GM23338 (cell line): ENCODE measurements at regions not wholly inside any gene's neighbourhood (a gene's known extent, or its start where the extent isn't known, plus 50 kb on each side); places are given as distances from the start of the nearest gene placed in this dataset.

Experiments
- ATAC-seq: fragments of 200-7000 bp; cut with Tn5 transposase; 3 replicates; pipeline ENCODE4 v1.9.1; 2020
- DNase-seq: peaks from one replicate; pipeline ENCODE4 v3.0.0-alpha.2; 2015; ENCODE audit warnings: low spot score
- H2AFZ ChIP-seq: fragments of 200-600 bp; sonication (generic); 2 replicates; pipeline ENCODE4 v1.8.0; 2016; ENCODE audit warnings: antibody characterized with exemption, mild to moderate bottlenecking, moderate library complexity
- H3F3A ChIP-seq: fragments of 200-600 bp; sonication (generic); replicated peaks from 2 replicates; pipeline ENCODE4 v1.8.0; 2017; ENCODE audit warnings: antibody characterized with exemption, mixed run types, low read depth
- H3K27ac ChIP-seq: fragments of 200-600 bp; sonication (generic); 2 replicates; pipeline ENCODE4 v1.6.1; 2016; ENCODE audit warnings: low read depth
- H3K27me3 ChIP-seq: fragments of 200-600 bp; sonication (generic); 2 replicates; pipeline ENCODE4 v1.8.0; 2016; ENCODE audit warnings: mild to moderate bottlenecking, mixed run types, moderate library complexity; ENCODE audit not compliant: insufficient read depth
- H3K36me3 ChIP-seq: fragments of 200-600 bp; sonication (generic); 2 replicates; pipeline ENCODE4 v1.8.0; 2016; ENCODE audit warnings: mild to moderate bottlenecking; ENCODE audit not compliant: insufficient read depth
- H3K4me1 ChIP-seq: fragments of 200-600 bp; sonication (generic); 2 replicates; pipeline ENCODE4 v1.8.0; 2016; ENCODE audit warnings: mild to moderate bottlenecking, moderate library complexity; ENCODE audit not compliant: insufficient read depth
- H3K4me2 ChIP-seq: fragments of 200-600 bp; sonication (generic); 2 replicates; pipeline ENCODE4 v1.7.1; 2017; ENCODE audit warnings: mixed run types
- H3K4me3 ChIP-seq: fragments of 200-600 bp; sonication (generic); 2 replicates; pipeline ENCODE4 v1.6.1; 2016; ENCODE audit warnings: mixed run types
- H3K79me2 ChIP-seq: fragments of 200-600 bp; sonication (generic); replicated peaks from 2 replicates; pipeline ENCODE4 v1.8.0; 2017; ENCODE audit warnings: mild to moderate bottlenecking; ENCODE audit not compliant: insufficient read depth
- H3K9me2 ChIP-seq: fragments of 200-600 bp; sonication (generic); 2 replicates; pipeline ENCODE4 v1.8.0; 2017; ENCODE audit not compliant: insufficient read depth
- H4K20me1 ChIP-seq: fragments of 200-600 bp; sonication (generic); replicated peaks from 2 replicates; pipeline ENCODE4 v1.8.0; 2017; ENCODE audit warnings: mild to moderate bottlenecking; ENCODE audit not compliant: insufficient read depth
- H3K27ac Mint-ChIP-seq: 2 replicates; pipeline ENCODE4 v1.8.0; 2020; ENCODE audit warnings: inconsistent platforms, mild to moderate bottlenecking, moderate library complexity, mixed read lengths
- H3K27me3 Mint-ChIP-seq: 3 replicates; pipeline ENCODE4 v1.8.0; 2022; ENCODE audit warnings: low read depth, mild to moderate bottlenecking, moderate library complexity, mixed read lengths, inconsistent platforms; ENCODE audit not compliant: insufficient read depth, poor library complexity
- H3K36me3 Mint-ChIP-seq: 3 replicates; pipeline ENCODE4 v1.8.0; 2021; ENCODE audit warnings: low read depth, mild to moderate bottlenecking, inconsistent platforms, moderate library complexity, mixed read lengths
- H3K4me1 Mint-ChIP-seq: 3 replicates; pipeline ENCODE4 v1.8.0; 2020; ENCODE audit warnings: mild to moderate bottlenecking, inconsistent platforms, mixed read lengths
- H3K4me3 Mint-ChIP-seq: 3 replicates; pipeline ENCODE4 v1.8.0; 2021; ENCODE audit warnings: moderate library complexity, mild to moderate bottlenecking, inconsistent platforms, mixed read lengths
- H3K9me3 Mint-ChIP-seq: 3 replicates; pipeline ENCODE4 v1.8.0; 2020; ENCODE audit warnings: moderate library complexity, mild to moderate bottlenecking, inconsistent platforms, mixed read lengths
- CREB1 ChIP-seq: fragments of 250-450 bp; sonication (Bioruptor Pico); IDR thresholded peaks from 2 replicates; pipeline ENCODE4 v1.5.0; 2020; ENCODE audit warnings: low read depth, mild to moderate bottlenecking, moderate library complexity
- CTCF ChIP-seq, 2 experiments: fragments of 200-600 bp in 1 of 2; sonication (generic) in 1 of 2; conservative IDR thresholded peaks; 2 replicates each; pipeline versions ENCODE4 v1.5.1 to v1.6.1; 2016 to 2017; ENCODE audit warnings: antibody characterized with exemption in 2 of 2, low read depth in 2 of 2, mild to moderate bottlenecking in 2 of 2, moderate library complexity in 1 of 2
- EZH2 ChIP-seq: fragments of 200-600 bp; sonication (generic); IDR thresholded peaks from one replicate; pipeline ENCODE4 v1.8.0; 2017; ENCODE audit warnings: antibody characterized with exemption, mild to moderate bottlenecking, low read depth; ENCODE audit not compliant: unreplicated experiment
- EZH2phosphoT487 ChIP-seq: fragments of 200-600 bp; sonication (generic); IDR thresholded peaks from one replicate; pipeline ENCODE4 v1.8.1; 2018; ENCODE audit warnings: antibody characterized with exemption; ENCODE audit not compliant: unreplicated experiment
- JUNB ChIP-seq: IDR thresholded peaks from one replicate; pipeline ENCODE4 v1.6.1; 2016; ENCODE audit warnings: antibody characterized with exemption; ENCODE audit not compliant: unreplicated experiment
- NANOG ChIP-seq: IDR thresholded peaks from 2 replicates; pipeline ENCODE4 v1.6.1; 2016; ENCODE audit warnings: antibody characterized with exemption, borderline replicate concordance
- POLR2AphosphoS5 ChIP-seq: IDR thresholded peaks from 2 replicates; pipeline ENCODE4 v1.6.1; 2016; ENCODE audit warnings: antibody characterized with exemption, low read depth
- STAT1 ChIP-seq: IDR thresholded peaks from one replicate; pipeline ENCODE4 v1.6.1; 2016; ENCODE audit warnings: antibody characterized with exemption; ENCODE audit not compliant: unreplicated experiment
- ZNF114 ChIP-seq: fragments of 250-450 bp; sonication (Bioruptor Pico); IDR thresholded peaks from 2 replicates; pipeline ENCODE4 v1.5.0; 2020; ENCODE audit warnings: mild to moderate bottlenecking, moderate library complexity
- ZNF331 ChIP-seq: fragments of 250-450 bp; sonication (Bioruptor Pico); IDR thresholded peaks from 2 replicates; pipeline ENCODE4 v1.5.0; 2020; ENCODE audit warnings: low read depth, mild to moderate bottlenecking, moderate library complexity
- ZNF462 ChIP-seq: fragments of 250-450 bp; sonication (Bioruptor Pico); IDR thresholded peaks from 2 replicates; pipeline ENCODE4 v1.5.0; 2020; ENCODE audit warnings: mild to moderate bottlenecking, moderate library complexity
- TF ChIP-seq, protein P1 (sequence below): IDR thresholded peaks from one replicate; pipeline ENCODE4 v1.6.1; 2018; ENCODE audit warnings: antibody characterized with exemption; ENCODE audit not compliant: unreplicated experiment

- H3K27ac ChIP-seq, result no peak overlapping the region
- DNase-seq (no peak), ATAC-seq (no peak)
- H3K4me3 ChIP-seq, result no peak overlapping the region
- H3K4me3 Mint-ChIP-seq, result no peak overlapping the region
- no peaks in the 10 kb centered on the region for H3F3A ChIP-seq
- H3K27me3 Mint-ChIP-seq, result no peaks in the 10 kb centered on the region
- no peaks in the 10 kb centered on the region for H3K36me3 Mint-ChIP-seq
- no peaks in the 10 kb centered on the region for H3K36me3 ChIP-seq
- H3K9me2 ChIP-seq, result no peaks in the 10 kb centered on the region
- TF ChIP-seq NANOG, result no peak
- no peak for TF ChIP-seq EZH2
- no peak for TF ChIP-seq CREB1 (CRISPR knock-in tag)
- TF ChIP-seq, protein P1, sequence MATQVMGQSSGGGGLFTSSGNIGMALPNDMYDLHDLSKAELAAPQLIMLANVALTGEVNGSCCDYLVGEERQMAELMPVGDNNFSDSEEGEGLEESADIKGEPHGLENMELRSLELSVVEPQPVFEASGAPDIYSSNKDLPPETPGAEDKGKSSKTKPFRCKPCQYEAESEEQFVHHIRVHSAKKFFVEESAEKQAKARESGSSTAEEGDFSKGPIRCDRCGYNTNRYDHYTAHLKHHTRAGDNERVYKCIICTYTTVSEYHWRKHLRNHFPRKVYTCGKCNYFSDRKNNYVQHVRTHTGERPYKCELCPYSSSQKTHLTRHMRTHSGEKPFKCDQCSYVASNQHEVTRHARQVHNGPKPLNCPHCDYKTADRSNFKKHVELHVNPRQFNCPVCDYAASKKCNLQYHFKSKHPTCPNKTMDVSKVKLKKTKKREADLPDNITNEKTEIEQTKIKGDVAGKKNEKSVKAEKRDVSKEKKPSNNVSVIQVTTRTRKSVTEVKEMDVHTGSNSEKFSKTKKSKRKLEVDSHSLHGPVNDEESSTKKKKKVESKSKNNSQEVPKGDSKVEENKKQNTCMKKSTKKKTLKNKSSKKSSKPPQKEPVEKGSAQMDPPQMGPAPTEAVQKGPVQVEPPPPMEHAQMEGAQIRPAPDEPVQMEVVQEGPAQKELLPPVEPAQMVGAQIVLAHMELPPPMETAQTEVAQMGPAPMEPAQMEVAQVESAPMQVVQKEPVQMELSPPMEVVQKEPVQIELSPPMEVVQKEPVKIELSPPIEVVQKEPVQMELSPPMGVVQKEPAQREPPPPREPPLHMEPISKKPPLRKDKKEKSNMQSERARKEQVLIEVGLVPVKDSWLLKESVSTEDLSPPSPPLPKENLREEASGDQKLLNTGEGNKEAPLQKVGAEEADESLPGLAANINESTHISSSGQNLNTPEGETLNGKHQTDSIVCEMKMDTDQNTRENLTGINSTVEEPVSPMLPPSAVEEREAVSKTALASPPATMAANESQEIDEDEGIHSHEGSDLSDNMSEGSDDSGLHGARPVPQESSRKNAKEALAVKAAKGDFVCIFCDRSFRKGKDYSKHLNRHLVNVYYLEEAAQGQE, result no peak
- no peak for TF ChIP-seq JUNB
- TF ChIP-seq STAT1, result no peak
- no peak for TF ChIP-seq ZNF114 (CRISPR knock-in tag)
- H2AFZ ChIP-seq, result no peak overlapping the region
- H3K79me2 ChIP-seq, result no peaks in the 10 kb centered on the region
- H3K4me1 Mint-ChIP-seq, result peaks cover 22% of the 10 kb centered on the region
- no peaks in the 10 kb centered on the region for H3K27me3 ChIP-seq
- H4K20me1 ChIP-seq, result no peaks in the 10 kb centered on the region
- peaks cover 12% of the 10 kb centered on the region for H3K4me1 ChIP-seq
- H3K4me2 ChIP-seq, result no peak overlapping the region
- no peaks in the 10 kb centered on the region for H3K9me3 Mint-ChIP-seq
- no peak overlapping the region for H3K27ac Mint-ChIP-seq
These were observed 415.2 kb downstream of the VRK1 start for GRCh38 chr14:97212399-97212798.

GRCh38 chr14:97213720-97214119, 416.5 kb downstream of the VRK1 start:
- peaks cover 29% of the 10 kb centered on the region for H3K4me1 Mint-ChIP-seq
- Histone ChIP-seq H3K4me2 (no peak overlapping the region), H3K27ac (no peak overlapping the region), H3F3A (no peaks in the 10 kb centered on the region), H3K4me1 (peaks cover 17% of the 10 kb centered on the region), H4K20me1 (no peaks in the 10 kb centered on the region), H2AFZ (no peak overlapping the region), H3K9me2 (no peaks in the 10 kb centered on the region), H3K4me3 (no peak overlapping the region), H3K27me3 (no peaks in the 10 kb centered on the region), H3K79me2 (no peaks in the 10 kb centered on the region), H3K36me3 (no peaks in the 10 kb centered on the region)
- no peak for ATAC-seq
- no peak overlapping the region for H3K4me3 Mint-ChIP-seq
- no peaks in the 10 kb centered on the region for H3K36me3 Mint-ChIP-seq
- DNase-seq, result no peak
- H3K27me3 Mint-ChIP-seq, result peaks cover 4% of the 10 kb centered on the region
- no peak overlapping the region for H3K27ac Mint-ChIP-seq
- H3K9me3 Mint-ChIP-seq, result no peaks in the 10 kb centered on the region
- TF ChIP-seq CREB1 (CRISPR knock-in tag), result no peak
- TF ChIP-seq ZNF462 (CRISPR knock-in tag), result no peak
- TF ChIP-seq ZNF114 (CRISPR knock-in tag), result no peak
- TF ChIP-seq ZNF331 (CRISPR knock-in tag), result no peak
- no peak for TF ChIP-seq EZH2phosphoT487
- TF ChIP-seq NANOG, result no peak
- TF ChIP-seq CTCF (conservative IDR thresholded peaks at IDR 0.05; ENCODE audit: low read depth in 2 of 2), result no peak
- no peak for TF ChIP-seq EZH2
- TF ChIP-seq POLR2AphosphoS5, result no peak
